Right cardiac atrium (tissue), 5 donors: ENCODE measurements at regions not wholly inside any gene's neighbourhood (a gene's known extent, or its start where the extent isn't known, plus 50 kb on each side); places are given as distances from the start of the nearest gene placed in this dataset.

Experiments used
- ATAC-seq, 2 donors: fragments of 200-7000 bp; cut with Tn5 transposase; one replicate each; pipeline versions ENCODE4 v1.8.0 to v1.9.1; 2020; ENCODE audit warnings: moderate library complexity in 2 of 2, mild to moderate bottlenecking in 1 of 2
- DNase-seq, 3 donors: peaks; one replicate each; pipeline ENCODE4 v3.0.0-alpha.2; 2020
- H3K27ac ChIP-seq: one replicate; pipeline ENCODE4 v1.5.1; 2013; ENCODE audit warnings: mild to moderate bottlenecking, low read length, control low read depth, moderate library complexity
- H3K27me3 ChIP-seq: one replicate; pipeline ENCODE4 v1.6.1; 2013; ENCODE audit not compliant: control insufficient read depth, insufficient read depth
- H3K4me1 ChIP-seq: one replicate; pipeline ENCODE4 v1.6.1; 2013; ENCODE audit warnings: low read length; ENCODE audit not compliant: control insufficient read depth, insufficient read depth
- H3K4me3 ChIP-seq: one replicate; pipeline ENCODE4 v1.5.1; 2013; ENCODE audit warnings: low read length, control low read depth
- H3K9me3 ChIP-seq: one replicate; pipeline ENCODE4 v1.6.1; 2013; ENCODE audit warnings: low read length; ENCODE audit not compliant: control insufficient read depth
- WGBS: extraction: QIAGEN DNeasy Blood & Tissue Kit; methylation state at CpG from one replicate; pipeline ENCODE4 v1.1.7; 2013; 5-methylcytosine and 5-hydroxymethylcytosine counted together
- intact Hi-C, 4 donors: fragments of 100-400 bp; cut with DNase I; formaldehyde crosslinking; loops; one replicate each; pipeline versions ENCODE4 v1.11.0 to v1.14.0; 2022 to 2023
- donor health status: healthy with polysubstance abuse.
- donor health status: DM: no; HTN: yes; CAD: no.
- donor health status: DM: no; HTN: no; CAD: no.
- donor health status: DM: no; HTN: yes; CAD: no; lungs with severe emphysema.
- donor health status: DM: yes; HTN: yes; CAD: no.

- no peak overlapping the region for H3K27ac ChIP-seq
- intact Hi-C loops = no loop called here
- DNase-seq = no peak
- no peak overlapping the region for H3K4me3 ChIP-seq
- no peaks in the 10 kb centered on the region for H3K4me1 ChIP-seq
- WGBS = 92% methylated on average over 14 of the region's 14 CpGs
- H3K9me3 ChIP-seq = no peaks in the 10 kb centered on the region
- no peaks in the 10 kb centered on the region for H3K27me3 ChIP-seq
- no peak for ATAC-seq
Measured at GRCh38 chr12:59020073-59020946, 100.0 kb upstream of the LRIG3 start.

DNA sequence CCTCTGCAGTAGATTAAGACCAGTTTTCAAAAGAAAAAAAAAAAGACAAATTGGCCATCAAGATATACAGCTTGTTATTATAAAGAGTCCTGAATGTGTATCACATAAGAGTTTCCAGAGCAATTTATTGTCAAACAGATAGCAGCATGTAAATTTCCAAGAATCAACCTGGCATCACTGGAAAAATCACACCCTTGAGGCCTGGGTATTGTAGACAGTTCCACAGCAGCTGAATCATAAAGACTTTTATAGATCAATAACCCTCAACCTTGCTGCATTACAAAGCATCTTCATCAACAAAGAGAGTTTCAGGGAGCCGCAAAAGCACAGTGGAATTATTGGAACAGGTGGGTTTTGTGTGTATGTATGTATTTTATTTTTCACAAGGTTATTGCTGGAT, 94.6 kb upstream of the LRIG3 start:
- no peak for DNase-seq
- Histone ChIP-seq H3K27ac (no peak overlapping the region), H3K4me1 (no peaks in the 10 kb centered on the region), H3K27me3 (no peaks in the 10 kb centered on the region), H3K4me3 (no peak overlapping the region), H3K9me3 (no peaks in the 10 kb centered on the region)
- no peak for ATAC-seq
- intact Hi-C loops = no loop called here
- 98% methylated on average over 1 of the region's 1 CpG for WGBS

GRCh38 chr12:59010941-59011340, 90.6 kb upstream of the LRIG3 start:
- WGBS = 93% methylated on average over 3 of the region's 3 CpGs
- DNase-seq (no peak), ATAC-seq (no peak)
- Histone ChIP-seq H3K4me1 (no peaks in the 10 kb centered on the region), H3K27me3 (no peaks in the 10 kb centered on the region), H3K4me3 (no peak overlapping the region), H3K9me3 (no peaks in the 10 kb centered on the region), H3K27ac (no peak overlapping the region)
- intact Hi-C loops = no loop called here

DNA sequence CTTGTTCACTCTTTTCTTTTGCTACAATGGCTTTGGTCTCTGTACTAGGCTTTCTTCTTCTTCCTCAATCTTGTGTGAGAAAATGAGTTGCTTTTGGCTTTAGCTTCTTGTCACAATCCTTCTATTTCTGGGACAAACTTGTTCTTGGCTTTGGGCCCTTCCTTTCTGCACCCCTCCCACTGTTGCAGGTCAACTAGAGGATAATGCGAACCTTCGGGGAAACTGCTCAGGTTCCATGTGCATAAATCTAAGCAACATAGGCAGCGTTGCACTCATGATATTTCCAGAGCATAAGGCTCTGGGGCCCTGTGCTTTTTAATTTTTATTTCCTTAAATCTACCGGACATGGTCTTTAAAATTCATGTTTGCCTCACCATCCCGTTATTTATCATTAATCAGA, 89.8 kb upstream of the LRIG3 start:
- Histone ChIP-seq H3K4me1 (no peaks in the 10 kb centered on the region), H3K27me3 (no peaks in the 10 kb centered on the region), H3K27ac (no peak overlapping the region), H3K4me3 (no peak overlapping the region), H3K9me3 (no peaks in the 10 kb centered on the region)
- no peak for DNase-seq
- intact Hi-C loops = no loop called here
- peak in 1 of 2 donors; percentile 34 for ATAC-seq
- WGBS = 84% methylated on average over 5 of the region's 5 CpGs

DNA sequence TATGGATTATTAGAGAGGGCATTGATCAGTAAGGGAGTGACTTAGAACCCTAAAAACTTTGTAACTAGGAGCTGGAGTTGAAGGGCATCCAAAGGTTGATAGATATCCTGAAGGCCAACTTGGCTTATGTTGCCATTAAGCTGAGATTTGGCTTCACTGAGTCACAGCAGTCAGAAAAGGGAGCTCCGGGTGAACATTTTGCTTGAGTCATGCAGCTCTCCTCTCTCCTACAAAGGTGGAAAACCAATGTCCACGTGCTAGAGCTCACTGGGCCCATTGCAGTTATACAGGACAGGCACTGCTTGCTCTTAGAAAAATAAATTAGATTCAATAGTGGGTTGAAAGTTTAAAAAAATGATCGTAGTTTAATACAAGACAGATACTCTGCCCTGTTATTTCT, 87.3 kb upstream of the LRIG3 start:
- ATAC-seq = no peak
- H3K4me1 ChIP-seq = no peaks in the 10 kb centered on the region
- no peaks in the 10 kb centered on the region for H3K9me3 ChIP-seq
- H3K27me3 ChIP-seq = no peaks in the 10 kb centered on the region
- intact Hi-C loops = no loop called here
- no peak for DNase-seq
- H3K4me3 ChIP-seq = no peak overlapping the region
- WGBS = 76% methylated on average over 3 of the region's 3 CpGs
- no peak overlapping the region for H3K27ac ChIP-seq

GRCh38 chr12:59005193-59005955, 85.1 kb upstream of the LRIG3 start:
- no peak overlapping the region for H3K27ac ChIP-seq
- no peak overlapping the region for H3K4me3 ChIP-seq
- WGBS = 60% methylated on average over 4 of the region's 4 CpGs
- DNase-seq (no peak), ATAC-seq (no peak)
- no peaks in the 10 kb centered on the region for H3K9me3 ChIP-seq
- intact Hi-C loops = no loop called here
- no peaks in the 10 kb centered on the region for H3K27me3 ChIP-seq
- no peaks in the 10 kb centered on the region for H3K4me1 ChIP-seq

GRCh38 chr12:59004456-59004855, 84.2 kb upstream of the LRIG3 start:
- DNase-seq = no peak
- Histone ChIP-seq H3K27me3 (no peaks in the 10 kb centered on the region), H3K4me1 (no peaks in the 10 kb centered on the region), H3K9me3 (no peaks in the 10 kb centered on the region), H3K4me3 (no peak overlapping the region), H3K27ac (no peak overlapping the region)
- intact Hi-C loops = no loop called here
- no peak for ATAC-seq
- WGBS = 83% methylated on average over 2 of the region's 2 CpGs

DNA sequence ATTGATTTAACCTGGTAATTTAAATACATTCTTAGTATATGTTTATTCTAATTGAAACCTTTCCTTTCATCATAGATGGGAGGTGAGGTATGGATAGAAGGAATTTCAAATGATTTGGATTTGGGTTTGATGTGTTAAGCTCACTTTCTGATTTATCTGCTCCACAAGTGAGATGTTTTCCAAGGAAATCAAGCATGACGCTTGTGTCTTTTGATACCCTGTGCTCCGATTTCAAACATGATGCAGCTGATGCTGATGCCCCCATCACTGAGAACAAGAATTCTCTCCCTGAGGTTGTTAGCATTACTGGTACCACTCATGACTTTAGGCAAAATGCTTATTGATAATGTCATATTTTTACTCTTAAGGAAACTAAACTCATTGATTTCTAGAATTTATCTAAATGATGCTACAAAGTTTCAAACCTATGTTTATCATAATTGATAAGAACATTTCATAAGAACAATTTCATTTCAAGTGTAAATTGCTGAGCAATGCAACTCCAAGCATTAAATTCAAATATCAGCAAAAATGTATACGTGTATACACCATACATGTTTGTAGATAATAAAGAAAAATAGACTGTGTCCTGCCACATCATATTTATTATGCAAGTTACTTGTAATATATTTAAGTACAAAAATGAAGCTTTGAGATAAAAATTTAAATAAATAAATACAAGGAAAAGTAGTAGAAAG, 75.5 kb upstream of the LRIG3 start:
- no peaks in the 10 kb centered on the region for H3K4me1 ChIP-seq
- no peak overlapping the region for H3K4me3 ChIP-seq
- no peaks in the 10 kb centered on the region for H3K9me3 ChIP-seq
- H3K27me3 ChIP-seq = no peaks in the 10 kb centered on the region
- intact Hi-C loops = no loop called here
- no peak for ATAC-seq
- no peak for DNase-seq
- H3K27ac ChIP-seq = no peak overlapping the region
- WGBS = 90% methylated on average over 3 of the region's 3 CpGs

DNA sequence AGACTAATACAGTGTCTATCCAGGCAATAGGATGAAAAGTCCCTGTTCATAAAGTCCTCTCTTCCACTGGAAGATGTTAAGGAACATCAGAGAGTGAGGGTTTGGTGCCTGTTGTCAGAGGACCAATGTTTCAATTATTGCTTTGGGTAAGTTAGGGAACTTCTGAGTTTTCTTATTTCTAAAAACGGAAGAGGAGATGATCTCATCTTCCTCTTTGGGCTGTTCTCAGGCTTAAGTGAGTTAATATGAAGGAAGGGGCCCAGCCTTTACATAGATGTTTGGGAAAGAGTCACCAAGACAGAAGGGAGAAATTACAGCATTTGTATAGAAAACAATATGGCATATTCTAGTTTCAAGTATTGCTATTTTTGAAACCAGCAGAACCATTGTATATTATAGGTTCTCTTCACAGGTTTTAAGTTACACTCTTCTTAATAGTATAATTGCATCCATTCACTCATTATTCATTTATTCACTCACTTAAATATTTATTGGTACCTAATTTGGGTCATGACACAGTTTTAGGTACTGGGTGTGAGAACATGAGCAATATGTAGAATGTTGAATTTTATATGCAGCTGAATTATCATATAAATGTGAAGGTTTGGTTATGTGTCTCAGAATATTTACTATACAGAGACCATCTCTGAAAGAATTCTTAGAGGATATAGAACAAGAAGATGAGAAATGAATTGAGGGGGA, 68.5 kb upstream of the LRIG3 start:
- intact Hi-C loops = no loop called here
- no peak for DNase-seq
- 49% methylated on average over 1 of the region's 1 CpG for WGBS
- Histone ChIP-seq H3K9me3 (no peaks in the 10 kb centered on the region), H3K27me3 (no peaks in the 10 kb centered on the region), H3K27ac (no peak overlapping the region), H3K4me1 (no peaks in the 10 kb centered on the region), H3K4me3 (no peak overlapping the region)
- ATAC-seq = no peak

DNA sequence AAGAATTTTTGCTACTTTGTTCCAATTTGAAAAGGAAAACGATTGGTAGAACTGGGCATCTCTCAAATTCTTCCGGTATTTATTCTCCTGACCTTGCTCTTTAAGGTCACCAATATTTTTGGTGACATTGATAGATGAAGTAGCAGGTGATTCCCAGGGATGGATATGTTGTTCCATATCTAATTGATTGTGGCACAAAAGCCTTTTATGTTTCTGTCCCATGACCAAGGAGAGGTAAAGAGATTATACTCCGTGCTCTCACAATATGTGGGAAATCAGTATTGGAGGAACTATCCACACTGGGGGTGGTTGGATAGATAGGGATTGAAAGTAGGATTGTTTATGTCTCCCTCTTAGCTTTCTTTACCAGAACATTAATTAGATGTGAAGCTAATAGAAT, 61.7 kb upstream of the LRIG3 start:
- ATAC-seq = no peak
- Histone ChIP-seq H3K9me3 (no peaks in the 10 kb centered on the region), H3K4me1 (no peaks in the 10 kb centered on the region), H3K4me3 (no peak overlapping the region), H3K27ac (no peak overlapping the region), H3K27me3 (no peaks in the 10 kb centered on the region)
- intact Hi-C loops = no loop called here
- no peak for DNase-seq
- 75% methylated on average over 3 of the region's 3 CpGs for WGBS
